IMR-90 (cell line): ENCODE measurements at regions not wholly inside any gene's neighbourhood (a gene's known extent, or its start where the extent isn't known, plus 50 kb on each side); places are given as distances from the start of the nearest gene placed in this dataset.

Source experiments
- ATAC-seq: fragments of 200-7000 bp; cut with Tn5 transposase; 2 replicates; pipeline ENCODE4 v1.9.1; 2020; ENCODE audit warnings: low read depth, mild to moderate bottlenecking, moderate library complexity
- BruUV-seq: library from RNA; stranded (reverse); fragments of 400-500 nt; replicated peaks from 2 replicates; lab custom pipeline; 2021; lab: Mats Ljungman, UMichigan
- CTCF ChIA-PET: fragments of 300-600 bp; formaldehyde crosslinking; extraction: SDS; loops from one replicate; lab custom pipeline; 2021; ENCODE audit warnings: antibody characterized with exemption; lab: Yijun Ruan, JAX
- POLR2A ChIA-PET: fragments of 300-600 bp; sonication (Branson Sonifier 250); formaldehyde crosslinking; loops from one replicate; lab custom pipeline; 2022; ENCODE audit warnings: antibody characterized with exemption; ENCODE audit not compliant: unreplicated experiment; lab: Charles Lee
- DNase-seq: peaks from one replicate; pipeline ENCODE4 v3.0.0; 2013
- H2AFZ ChIP-seq: replicated peaks from 2 replicates; pipeline ENCODE3; 2013; ENCODE audit warnings: low read length, mild to moderate bottlenecking; ENCODE audit not compliant: poor library complexity
- H2AK5ac ChIP-seq: 2 replicates; pipeline ENCODE4 v1.6.1; 2013; ENCODE audit warnings: low read depth, low read length, inconsistent platforms
- H2AK9ac ChIP-seq: replicated peaks from 2 replicates; pipeline ENCODE3; 2013; ENCODE audit warnings: mild to moderate bottlenecking, low read depth, low read length, moderate library complexity; ENCODE audit not compliant: poor library complexity
- H2BK120ac ChIP-seq: 2 replicates; pipeline ENCODE4 v1.6.1; 2013; ENCODE audit warnings: low read depth, low read length, inconsistent platforms
- H2BK15ac ChIP-seq: 3 replicates; pipeline ENCODE4 v1.6.1; 2013; ENCODE audit warnings: low read depth, low read length, inconsistent platforms
- H2BK20ac ChIP-seq: 2 replicates; pipeline ENCODE4 v1.6.1; 2013; ENCODE audit warnings: low read depth, mild to moderate bottlenecking, inconsistent platforms, low read length, moderate library complexity
- H2BK5ac ChIP-seq: 2 replicates; pipeline ENCODE4 v1.6.1; 2013; ENCODE audit warnings: mild to moderate bottlenecking, low read depth, low read length, inconsistent platforms; ENCODE audit not compliant: poor library complexity, severe bottlenecking
- H3K14ac ChIP-seq: replicated peaks from 2 replicates; pipeline ENCODE4 v1.6.1; 2013; ENCODE audit warnings: low read depth, low read length, inconsistent platforms
- H3K18ac ChIP-seq: 2 replicates; pipeline ENCODE4 v1.6.1; 2013; ENCODE audit warnings: low read depth, low read length, control low read depth
- H3K23ac ChIP-seq: 2 replicates; pipeline ENCODE4 v1.6.1; 2013; ENCODE audit warnings: low read depth, low read length, inconsistent platforms
- H3K27ac ChIP-seq: 2 replicates; pipeline ENCODE4 v1.5.1; 2013; ENCODE audit warnings: mild to moderate bottlenecking, control low read depth, low read length; ENCODE audit not compliant: insufficient read depth
- H3K27me3 ChIP-seq: 2 replicates; pipeline ENCODE4 v1.6.1; 2013; ENCODE audit warnings: low read length; ENCODE audit not compliant: control insufficient read depth, insufficient read depth
- H3K36me3 ChIP-seq: 2 replicates; pipeline ENCODE4 v1.6.1; 2013; ENCODE audit warnings: low read length, mixed read lengths; ENCODE audit not compliant: control insufficient read depth, insufficient read depth
- H3K4ac ChIP-seq: 2 replicates; pipeline ENCODE4 v1.6.1; 2013; ENCODE audit warnings: low read depth, low read length, inconsistent platforms
- H3K4me1 ChIP-seq: 2 replicates; pipeline ENCODE4 v1.6.1; 2013; ENCODE audit warnings: low read length, mixed read lengths; ENCODE audit not compliant: control insufficient read depth, insufficient read depth
- H3K4me2 ChIP-seq: 2 replicates; pipeline ENCODE4 v1.6.1; 2013; ENCODE audit warnings: low read depth, mild to moderate bottlenecking, control low read depth, low read length, moderate library complexity
- H3K4me3 ChIP-seq: 2 replicates; pipeline ENCODE4 v1.5.1; 2013; ENCODE audit warnings: low read depth, mild to moderate bottlenecking, control low read depth, low read length, moderate library complexity; ENCODE audit not compliant: insufficient read depth
- H3K56ac ChIP-seq: 2 replicates; pipeline ENCODE4 v1.6.1; 2013; ENCODE audit warnings: low read length, inconsistent platforms; ENCODE audit not compliant: insufficient read depth; ENCODE audit errors: extremely low read depth
- H3K79me1 ChIP-seq, 2 experiments: 2 replicates each; pipeline ENCODE4 v1.6.1; 2013; ENCODE audit warnings: low read length in 2 of 2, inconsistent platforms in 1 of 2, low read depth in 1 of 2
- H3K9ac ChIP-seq: 2 replicates; pipeline ENCODE4 v1.6.1; 2013; ENCODE audit warnings: low read depth, low read length, control low read depth
- H3K9me1 ChIP-seq: 2 replicates; pipeline ENCODE4 v1.6.1; 2013; ENCODE audit warnings: low read length, inconsistent platforms; ENCODE audit not compliant: insufficient read depth
- H3K9me3 ChIP-seq: 2 replicates; pipeline ENCODE4 v1.6.1; 2013; ENCODE audit warnings: low read length; ENCODE audit not compliant: control insufficient read depth, insufficient read depth
- H4K20me1 ChIP-seq: 2 replicates; pipeline ENCODE4 v1.6.1; 2013; ENCODE audit warnings: low read length, inconsistent platforms; ENCODE audit not compliant: insufficient read depth
- H4K5ac ChIP-seq: 2 replicates; pipeline ENCODE4 v1.6.1; 2013; ENCODE audit warnings: mild to moderate bottlenecking, low read depth, low read length, control low read depth
- H4K8ac ChIP-seq, 2 experiments: 2 replicates each; pipeline ENCODE4 v1.6.1; 2013; ENCODE audit warnings: low read depth in 2 of 2, low read length in 2 of 2, control low read depth in 1 of 2, inconsistent platforms in 1 of 2
- H4K91ac ChIP-seq: 2 replicates; pipeline ENCODE4 v1.6.1; 2013; ENCODE audit warnings: low read depth, low read length, inconsistent platforms; ENCODE audit not compliant: insufficient read depth
- CEBPB ChIP-seq: IDR thresholded peaks from 2 replicates; pipeline ENCODE4 v1.6.1; 2012; ENCODE audit warnings: low read depth, low read length, improper control_type of control experiment
- CTCF ChIP-seq: conservative IDR thresholded peaks from 2 replicates; pipeline ENCODE4 v1.5.1; 2012; ENCODE audit warnings: mild to moderate bottlenecking, low read depth, low read length, improper control_type of control experiment
- NFE2L2 ChIP-seq: fragments of 150-350 bp; IDR thresholded peaks from 2 replicates; pipeline ENCODE4 v1.6.1; 2016; ENCODE audit warnings: low read depth, mild to moderate bottlenecking, low read length
- RAD21 ChIP-seq: IDR thresholded peaks from 2 replicates; pipeline ENCODE4 v1.6.1; 2012; ENCODE audit warnings: low read length, improper control_type of control experiment
- RFX5 ChIP-seq: IDR thresholded peaks from 2 replicates; pipeline ENCODE4 v1.8.0; 2012; ENCODE audit warnings: low read depth, mild to moderate bottlenecking, low read length, moderate library complexity
- WGBS, 2 experiments: methylation state at CpG; one replicate each; pipeline versions ENCODE4 v1.1.5 to v1.1.7; 2013; ENCODE audit warnings: missing lambda C conversion rate in 2 of 2; ENCODE audit not compliant: insufficient read length in 1 of 2; ENCODE audit errors: extremely low coverage in 2 of 2; 5-methylcytosine and 5-hydroxymethylcytosine counted together
- dilution Hi-C: fragments of 300-500 bp; cut with HindIII; formaldehyde crosslinking; loops from one replicate; pipeline ENCODE4 v1.14.3; 2018; ENCODE audit warnings: low sequenced_read_pairs; ENCODE audit not compliant: unreplicated experiment
- in situ Hi-C: fragments of 300-500 bp; cut with MboI; formaldehyde crosslinking; loops from 3 replicates; pipeline ENCODE4 v1.14.3; 2019; ENCODE audit warnings: low sequenced_read_pairs, inconsistent platforms, mixed read lengths
- intact Hi-C: fragments of 100-400 bp; cut with micrococcal nuclease; formaldehyde crosslinking; loops from 2 replicates; pipeline ENCODE4 v1.10.0; 2022

GRCh38 chr13:75993823-75994222 is 357.7 kb downstream of the LMO7 start:
- in situ Hi-C loops: no loop called here
- Histone ChIP-seq H3K27ac (no peak overlapping the region), H3K27me3 (no peaks in the 10 kb centered on the region; the same call in 1 of the 2 replicates), H4K20me1 (no peaks in the 10 kb centered on the region), H2BK5ac (no peak overlapping the region), H4K5ac (no peak overlapping the region), H2BK15ac (no peak overlapping the region), H4K91ac (no peak overlapping the region), H3K4me2 (no peak overlapping the region), H3K9ac (no peak overlapping the region), H3K18ac (no peak overlapping the region), H3K79me1 (no peaks in the 10 kb centered on the region), H2BK120ac (no peak overlapping the region), H2AFZ (no peak overlapping the region), H3K4ac (no peak overlapping the region), H3K4me3 (no peak overlapping the region), H3K36me3 (no peaks in the 10 kb centered on the region), H3K14ac (no peak overlapping the region), H3K23ac (no peak overlapping the region), H2AK9ac (no peak overlapping the region), H4K8ac (no peak overlapping the region), H3K9me3 (no peaks in the 10 kb centered on the region), H2AK5ac (no peak overlapping the region), H2BK20ac (no peak overlapping the region), H3K9me1 (no peaks in the 10 kb centered on the region), H3K56ac (no peak overlapping the region), H3K4me1 (no peaks in the 10 kb centered on the region)
- dilution Hi-C loops: no loop called here
- ChIA-PET CTCF (no interaction called here), POLR2A (no interaction called here)
- TF ChIP-seq RAD21: no peak
- TF ChIP-seq CTCF: no peak
- TF ChIP-seq NFE2L2: no peak
- TF ChIP-seq RFX5: no peak
- TF ChIP-seq CEBPB: peak; percentile 91
- intact Hi-C loops: no loop called here
- WGBS, 2 experiments: 98% methylated on average over 5 of the region's 8 CpGs; no CpG with 5 or more reads in 1 of the 2 experiments
- no TSS peak for BruUV-seq
- no peak for ATAC-seq
- peak; percentile 3 for DNase-seq
